Peyer's patch (tissue), 4 donors: ENCODE measurements at regions not wholly inside any gene's neighbourhood (a gene's known extent, or its start where the extent isn't known, plus 50 kb on each side); places are given as distances from the start of the nearest gene placed in this dataset.

Experiments
- CTCF ChIP-seq, 6 experiments: fragments of 450-650 bp in 4 of 6; fragments of 200-600 bp in 2 of 6; sonication (generic) in 1 of 6; IDR thresholded peaks; one replicate each; pipeline ENCODE4 v1.5.1; 2017 to 2019; ENCODE audit warnings: antibody characterized with exemption in 6 of 6, mild to moderate bottlenecking in 3 of 6, moderate library complexity in 1 of 6
- POLR2A ChIP-seq, 2 donors: fragments of 450-650 bp; IDR thresholded peaks; one replicate each; pipeline ENCODE4 v1.5.1; 2017; ENCODE audit warnings: antibody characterized with exemption in 2 of 2, mild to moderate bottlenecking in 2 of 2, moderate library complexity in 2 of 2

DNA sequence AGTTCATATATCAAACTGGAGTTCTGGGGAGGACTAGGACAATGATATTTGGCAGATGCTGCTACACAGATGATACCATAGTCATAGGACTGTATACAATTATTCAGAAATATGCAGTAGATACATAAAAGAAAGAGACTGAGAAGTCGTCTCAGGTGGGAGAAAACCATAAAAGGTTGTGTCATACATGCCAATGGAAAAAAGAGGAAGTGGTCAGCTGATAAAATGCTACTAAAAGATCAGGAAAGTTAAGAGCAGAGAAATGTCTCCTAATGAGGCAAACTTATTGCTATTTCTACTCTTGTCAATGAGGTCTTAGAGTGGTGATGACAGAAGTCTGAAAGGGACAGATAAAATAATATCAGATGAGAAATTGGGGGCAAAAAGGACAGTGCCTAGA is 407.6 kb downstream of the COL12A1 start:
- TF ChIP-seq CTCF (IDR thresholded peaks at IDR 0.05) = no peak
- no peak for TF ChIP-seq POLR2A (IDR thresholded peaks at IDR 0.05)
